ENCODE measurements at regions not wholly inside any gene's neighbourhood (a gene's known extent, or its start where the extent isn't known, plus 50 kb on each side); places are given as distances from the start of the nearest gene placed in this dataset.
A peak's percentile ranks its signal among the peaks of the same experiment; 100 is the strongest.

DNA sequence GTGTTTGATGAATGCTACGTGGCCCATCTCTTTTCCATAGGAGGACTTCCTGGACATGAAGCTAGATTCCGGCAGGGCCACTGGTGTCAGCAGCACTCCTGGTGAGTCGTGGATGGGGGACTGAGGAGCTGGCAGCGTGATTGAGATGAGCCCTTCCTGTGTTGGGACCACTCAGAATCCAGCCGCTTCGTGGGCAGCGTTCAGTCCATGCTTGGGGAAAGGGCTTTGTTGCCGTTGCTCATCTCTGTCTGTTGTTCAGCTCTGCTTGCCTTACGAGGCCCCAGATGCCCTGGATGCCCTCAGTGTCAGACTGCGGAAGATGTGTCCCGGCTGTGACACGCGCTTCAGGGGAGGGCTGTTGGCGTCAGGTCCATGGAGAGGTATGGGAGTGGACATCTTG lies 127.1 kb upstream of the RTL1 start:
- H3K27ac Mint-ChIP-seq, result no peak overlapping the region
- no peaks in the 10 kb centered on the region for H3K36me3 Mint-ChIP-seq
- no peak for ATAC-seq
- peaks cover 0 to 4% (median 0%) of the 10 kb centered on the region in 5 donors for H3K27me3 Mint-ChIP-seq
- peaks cover 0 to 1% (median 0%) of the 10 kb centered on the region in 4 donors for H3K4me1 Mint-ChIP-seq
- no peak overlapping the region for H3K4me3 Mint-ChIP-seq
- POLR2A ChIA-PET, result no interaction called here
- no peaks in the 10 kb centered on the region for H3K9me3 Mint-ChIP-seq
- DNase-seq, result peak in 1 of 10 donors; percentile 51

DNA sequence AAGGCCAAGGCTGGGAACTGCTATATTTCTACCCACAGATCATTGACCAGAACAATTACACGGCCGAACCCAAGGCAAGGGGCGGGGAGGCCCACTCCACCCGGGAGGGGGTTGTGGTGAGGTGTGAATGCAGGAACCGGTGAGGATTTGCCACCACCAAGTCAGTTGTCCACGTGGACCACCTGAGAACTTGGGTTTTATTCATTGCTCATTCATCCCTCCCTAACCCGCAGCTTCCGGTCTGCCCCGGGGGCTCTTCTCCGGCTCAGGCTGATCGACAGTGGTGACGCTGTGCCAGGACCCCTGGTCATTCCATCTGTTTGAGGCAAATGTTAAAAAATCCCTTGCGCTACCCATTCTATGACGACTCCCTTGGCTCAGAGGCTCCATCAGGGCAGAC lies 127.7 kb upstream of the RTL1 start:
- DNase-seq (peak in 1 of 10 donors; percentile 35), ATAC-seq (no peak)
- Mint-ChIP-seq H3K4me3 (no peak overlapping the region), H3K9me3 (no peaks in the 10 kb centered on the region), H3K27ac (no peak overlapping the region), H3K36me3 (no peaks in the 10 kb centered on the region), H3K4me1 (peaks cover 0 to 2% (median 0%) of the 10 kb centered on the region in 4 donors), H3K27me3 (peaks cover 0 to 5% (median under 1%) of the 10 kb centered on the region in 5 donors)
- POLR2A ChIA-PET, result no interaction called here

DNA sequence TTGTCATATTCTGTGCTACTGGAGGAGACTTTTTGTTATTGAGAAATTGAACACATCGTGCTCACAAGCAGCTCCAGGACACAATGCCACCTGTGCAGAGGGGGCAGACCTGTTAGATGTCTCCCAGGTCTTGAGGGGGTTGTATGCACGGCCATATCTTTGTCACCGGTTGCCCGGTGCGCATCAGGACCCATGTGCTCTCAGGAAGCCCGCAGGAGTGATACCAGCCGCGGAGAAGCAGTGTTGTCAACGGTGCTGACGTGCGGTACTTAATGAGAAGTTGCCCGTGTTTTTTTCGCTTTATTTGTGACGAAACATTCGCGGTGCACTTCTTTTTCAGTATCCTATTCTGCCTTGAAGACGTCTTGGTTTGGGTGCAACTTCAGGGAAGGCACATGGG lies 128.2 kb upstream of the RTL1 start:
- POLR2A ChIA-PET, result no interaction called here
- Mint-ChIP-seq H3K27ac (no peak overlapping the region), H3K36me3 (no peaks in the 10 kb centered on the region), H3K4me1 (peaks cover 0 to 3% (median 0%) of the 10 kb centered on the region in 4 donors), H3K27me3 (peaks cover 0 to 7% (median 1%) of the 10 kb centered on the region in 5 donors), H3K4me3 (no peak overlapping the region), H3K9me3 (no peaks in the 10 kb centered on the region)
- ATAC-seq (no peak), DNase-seq (peak in 1 of 10 donors; percentile 8)

DNA sequence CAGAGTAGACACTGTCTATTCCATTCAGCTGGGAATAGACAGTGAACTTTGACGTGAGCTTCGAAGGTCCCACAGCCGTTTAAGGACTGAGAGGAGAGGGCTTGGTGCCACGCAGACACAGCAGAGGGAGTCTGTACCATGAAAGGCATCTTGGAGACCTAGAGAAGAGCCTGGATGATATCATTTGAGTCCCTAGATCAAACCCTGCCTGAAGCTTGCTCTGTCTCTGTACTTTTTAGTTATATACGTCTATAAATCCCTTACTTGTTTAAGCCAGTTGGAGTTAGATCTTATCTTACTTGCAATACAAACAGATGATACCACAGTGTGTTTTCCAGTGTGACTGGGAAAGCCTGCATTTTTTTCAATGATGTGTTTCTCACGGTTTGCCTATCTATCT lies 128.9 kb upstream of the RTL1 start:
- Mint-ChIP-seq H3K9me3 (no peaks in the 10 kb centered on the region), H3K4me1 (peaks cover 0 to 3% (median 0%) of the 10 kb centered on the region in 4 donors)
- DNase-seq, result no peak

DNA sequence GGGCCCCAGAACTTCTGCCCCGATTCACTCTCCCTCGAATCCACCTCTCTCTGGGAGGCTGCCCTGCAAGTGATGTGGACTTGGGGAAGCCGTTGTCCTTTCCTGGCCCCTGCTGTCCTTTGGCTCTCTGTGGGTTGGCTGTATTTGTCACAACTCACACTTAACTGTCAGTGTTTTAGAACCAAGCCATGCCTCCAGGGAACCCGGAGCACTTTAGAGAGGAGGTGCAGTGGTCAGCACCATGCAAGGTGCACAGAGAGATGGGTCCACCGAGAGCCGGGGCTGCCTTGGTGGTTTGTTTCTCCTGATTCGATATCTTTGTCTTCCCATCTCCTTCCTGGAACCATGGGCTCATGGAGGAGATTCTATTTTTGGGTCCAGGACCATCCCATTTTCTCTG lies 129.5 kb upstream of the RTL1 start:
- ATAC-seq, result no peak
- Mint-ChIP-seq H3K36me3 (no peaks in the 10 kb centered on the region), H3K4me1 (peaks cover 0 to 3% (median 0%) of the 10 kb centered on the region in 4 donors), H3K4me3 (no peak overlapping the region), H3K9me3 (no peaks in the 10 kb centered on the region), H3K27me3 (peaks cover 0 to 7% (median 1%) of the 10 kb centered on the region in 5 donors), H3K27ac (no peak overlapping the region)
- POLR2A ChIA-PET, result no interaction called here
- DNase-seq, result peak in 1 of 10 donors; percentile 34

More for the DNA sequence above, 128.9 kb upstream of the RTL1 start:
- no peak overlapping the region for H3K4me3 Mint-ChIP-seq
- POLR2A ChIA-PET, result no interaction called here
- H3K27ac Mint-ChIP-seq, result no peak overlapping the region
- no peaks in the 10 kb centered on the region for H3K36me3 Mint-ChIP-seq
- no peak for ATAC-seq
- peaks cover 0 to 7% (median 1%) of the 10 kb centered on the region in 5 donors for H3K27me3 Mint-ChIP-seq

DNA sequence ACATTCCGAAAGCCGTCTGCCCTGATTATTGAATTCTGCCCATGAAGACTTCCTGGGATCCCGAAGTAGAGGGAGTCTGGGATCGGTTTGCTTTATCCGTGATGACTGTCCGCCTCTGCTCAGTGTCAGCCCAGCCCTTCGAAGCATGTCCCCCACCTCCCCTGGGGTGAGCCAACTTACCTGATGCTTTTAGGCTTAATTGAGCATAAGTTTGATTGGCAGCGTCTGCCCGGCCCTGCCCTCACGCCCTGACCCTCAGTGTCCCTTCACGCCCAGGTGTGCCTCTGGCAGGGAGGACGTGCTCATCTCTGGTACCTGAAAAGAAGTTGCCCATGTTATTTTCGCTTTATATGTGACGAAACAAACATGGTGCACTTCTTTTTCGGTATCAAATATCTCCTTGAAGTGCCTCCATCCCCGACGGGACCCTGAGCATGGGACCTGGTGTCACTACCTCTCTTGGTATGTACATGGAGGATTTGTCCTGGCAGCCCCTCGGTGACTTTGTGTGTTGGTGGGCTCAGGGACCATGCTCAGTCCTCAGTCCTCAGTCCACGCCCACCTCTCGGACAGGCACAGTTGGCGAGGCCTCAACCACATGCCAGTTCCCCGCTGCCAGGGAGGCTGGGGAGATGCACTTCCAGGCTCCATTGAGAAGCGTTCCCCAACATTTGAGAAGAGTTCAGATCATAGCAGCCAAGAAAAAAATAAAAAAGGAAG lies 130.1 kb upstream of the RTL1 start:
- Mint-ChIP-seq H3K4me1 (peaks cover 0 to 3% (median 0%) of the 10 kb centered on the region in 4 donors), H3K27me3 (peaks cover 0 to 7% (median 1%) of the 10 kb centered on the region in 5 donors), H3K36me3 (no peaks in the 10 kb centered on the region), H3K9me3 (no peaks in the 10 kb centered on the region), H3K27ac (no peak overlapping the region), H3K4me3 (no peak overlapping the region)
- POLR2A ChIA-PET, result no interaction called here
- no peak for ATAC-seq
- DNase-seq, result peak in 1 of 10 donors; percentile 48

DNA sequence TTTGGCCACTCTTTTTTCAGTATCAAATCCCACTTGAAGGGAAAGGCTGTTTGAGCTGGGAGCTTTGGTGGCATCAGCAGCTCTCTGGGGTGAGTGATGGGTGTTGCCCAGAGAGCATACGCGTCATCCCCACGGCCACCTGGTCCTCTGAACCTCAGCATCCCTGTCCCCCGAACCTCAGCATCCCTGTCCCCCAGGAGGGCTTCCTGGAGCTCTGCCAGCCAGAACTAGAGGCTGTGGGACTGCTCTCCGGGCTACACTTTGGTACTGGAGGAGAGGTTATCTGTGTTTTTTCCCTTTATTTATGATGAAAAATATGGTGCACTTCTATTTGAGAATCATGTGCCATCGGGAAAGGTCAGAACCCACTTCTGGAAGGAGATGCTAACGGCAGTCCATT lies 131.5 kb upstream of the RTL1 start:
- POLR2A ChIA-PET, result no interaction called here
- Mint-ChIP-seq H3K27me3 (peaks cover 0 to 7% (median 1%) of the 10 kb centered on the region in 5 donors), H3K36me3 (no peaks in the 10 kb centered on the region), H3K27ac (peak overlapping the region in 1 of 10 donors; percentile 71), H3K4me1 (peaks cover 0 to 3% (median 0%) of the 10 kb centered on the region in 4 donors), H3K9me3 (no peaks in the 10 kb centered on the region), H3K4me3 (no peak overlapping the region)
- peak in 1 of 10 donors; percentile 46 for DNase-seq
- ATAC-seq, result no peak

DNA sequence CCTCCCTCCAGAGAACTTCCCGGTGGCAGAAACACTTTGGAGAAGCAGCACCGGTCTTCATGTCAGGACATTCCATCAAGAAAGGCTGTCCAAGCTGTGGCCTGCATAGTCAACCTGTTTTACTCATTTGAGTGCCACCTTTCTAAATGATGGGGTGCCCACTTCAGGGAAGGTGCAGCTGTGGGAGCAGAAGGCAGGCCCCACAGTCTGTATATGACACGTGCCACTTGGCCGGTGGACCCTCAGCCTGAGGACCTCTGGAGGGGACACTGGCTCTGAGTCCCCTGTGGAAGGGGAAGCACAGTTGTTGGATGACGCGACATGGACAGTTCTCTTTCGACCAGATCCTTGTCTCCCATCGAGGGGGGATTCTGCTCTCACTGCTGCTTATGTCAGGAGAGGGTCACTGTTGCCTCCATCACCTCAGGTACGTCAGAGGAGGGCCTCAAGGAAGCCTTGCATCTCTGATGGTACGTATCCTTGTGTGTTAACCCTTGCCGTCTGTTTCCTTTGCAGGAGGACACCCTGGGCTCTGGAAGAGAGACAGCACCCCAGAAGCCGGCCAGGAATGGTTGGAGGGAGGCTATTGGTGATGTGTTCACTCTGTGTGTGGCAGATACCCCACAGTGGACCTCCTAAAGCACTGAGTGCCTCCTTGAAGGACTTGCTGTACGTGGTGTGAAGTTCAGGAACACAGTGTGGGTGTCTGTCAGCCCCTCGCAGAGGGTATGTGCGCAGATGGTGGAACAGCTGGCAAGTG lies 132.1 kb upstream of the RTL1 start:
- Mint-ChIP-seq H3K4me3 (no peak overlapping the region), H3K9me3 (no peaks in the 10 kb centered on the region), H3K27ac (peak overlapping the region in 1 of 10 donors; percentile 71), H3K36me3 (no peaks in the 10 kb centered on the region), H3K27me3 (peaks cover 0 to 7% (median 1%) of the 10 kb centered on the region in 5 donors), H3K4me1 (peaks cover 0 to 3% (median 0%) of the 10 kb centered on the region in 4 donors)
- POLR2A ChIA-PET, result no interaction called here
- DNase-seq (peak in 1 of 10 donors; percentile 45), ATAC-seq (no peak)

DNA sequence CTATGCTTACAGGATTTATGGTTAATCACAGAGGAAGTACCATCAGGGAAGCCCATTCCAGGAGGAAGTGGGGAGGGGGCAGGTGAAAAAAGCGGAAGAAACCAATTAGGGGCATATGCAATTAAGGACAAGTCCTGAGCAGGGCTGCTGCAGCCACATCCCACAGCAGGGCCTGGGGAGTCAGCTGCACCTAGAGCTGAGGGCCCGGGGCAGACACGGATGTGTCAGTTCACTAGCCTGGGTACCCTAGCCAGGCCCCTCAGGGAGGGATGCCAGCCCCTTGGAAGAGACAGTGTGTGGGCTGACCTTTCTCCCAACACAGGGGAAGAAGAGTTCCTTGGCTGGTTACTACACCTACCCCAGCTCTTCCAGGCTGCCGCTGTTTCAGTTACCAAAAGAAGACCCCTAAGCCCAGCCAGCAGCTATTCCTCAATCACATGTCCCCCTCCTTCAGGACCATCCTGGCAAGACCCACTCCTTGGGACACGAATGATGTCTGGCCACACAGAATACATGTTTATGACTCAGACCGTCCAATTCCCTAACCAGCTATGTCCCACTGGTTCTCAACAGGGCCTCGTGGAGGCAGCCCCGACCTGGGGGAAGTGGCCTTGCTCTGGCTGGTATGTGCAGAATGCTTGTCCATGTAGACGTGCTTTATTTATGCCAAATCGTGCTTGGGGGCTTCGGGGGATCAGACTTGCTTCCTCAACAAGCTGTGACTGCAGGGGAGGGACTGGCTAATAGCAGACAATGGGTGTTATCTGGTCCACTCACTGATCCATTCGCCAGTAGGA lies 133.7 kb upstream of the RTL1 start:
- peak overlapping the region in 1 of 10 donors; percentile 40 for H3K27ac Mint-ChIP-seq
- H3K36me3 Mint-ChIP-seq, result no peaks in the 10 kb centered on the region
- no peak overlapping the region for H3K4me3 Mint-ChIP-seq
- POLR2A ChIA-PET, result no interaction called here
- peaks cover 0 to 3% (median 0%) of the 10 kb centered on the region in 4 donors for H3K4me1 Mint-ChIP-seq
- ATAC-seq (no peak), DNase-seq (peak in 1 of 10 donors; percentile 36)
- H3K9me3 Mint-ChIP-seq, result no peaks in the 10 kb centered on the region
- H3K27me3 Mint-ChIP-seq, result peaks cover 0 to 7% (median 1%) of the 10 kb centered on the region in 5 donors

DNA sequence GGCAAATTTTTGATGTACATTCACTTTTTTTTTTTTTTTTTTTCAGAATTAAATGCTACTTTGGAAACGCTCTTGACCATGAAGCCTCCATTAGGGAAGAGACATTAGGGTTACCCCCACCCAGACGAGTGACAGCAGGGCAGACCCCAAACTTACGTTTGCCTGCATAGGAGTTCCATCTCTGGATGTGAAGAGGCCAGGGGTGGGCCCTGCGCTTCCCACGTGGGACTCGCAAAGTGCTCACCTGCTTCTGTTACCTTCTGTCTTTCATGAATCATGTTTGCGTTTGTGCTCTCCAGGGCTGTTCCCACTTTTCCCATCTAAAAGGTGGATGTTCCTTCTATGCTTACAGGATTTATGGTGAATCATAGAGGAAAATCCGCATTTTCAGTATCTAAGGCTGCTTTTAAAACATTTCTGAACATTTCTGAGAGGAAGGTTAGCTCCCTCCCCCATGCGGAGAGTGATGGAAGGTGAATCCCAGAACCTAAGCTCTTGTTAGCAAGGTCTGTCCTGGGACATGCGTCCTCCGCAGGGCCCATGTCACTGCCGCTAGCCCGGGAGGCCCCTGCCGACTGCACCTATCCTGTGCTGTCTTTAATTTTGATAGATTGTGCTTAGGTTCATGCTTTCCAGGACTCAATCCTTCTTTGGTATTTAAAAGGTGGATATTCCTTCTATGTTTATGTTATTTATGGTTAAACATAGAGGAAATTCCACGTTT lies 135.7 kb upstream of the RTL1 start:
- DNase-seq (peak in 1 of 10 donors; percentile 24), ATAC-seq (no peak)
- Mint-ChIP-seq H3K36me3 (no peaks in the 10 kb centered on the region), H3K4me3 (no peak overlapping the region), H3K27me3 (peaks cover 0 to 3% (median 1%) of the 10 kb centered on the region in 5 donors), H3K9me3 (no peaks in the 10 kb centered on the region), H3K4me1 (peaks cover 0 to 2% (median 0%) of the 10 kb centered on the region in 4 donors), H3K27ac (no peak overlapping the region)
- POLR2A ChIA-PET, result no interaction called here

DNA sequence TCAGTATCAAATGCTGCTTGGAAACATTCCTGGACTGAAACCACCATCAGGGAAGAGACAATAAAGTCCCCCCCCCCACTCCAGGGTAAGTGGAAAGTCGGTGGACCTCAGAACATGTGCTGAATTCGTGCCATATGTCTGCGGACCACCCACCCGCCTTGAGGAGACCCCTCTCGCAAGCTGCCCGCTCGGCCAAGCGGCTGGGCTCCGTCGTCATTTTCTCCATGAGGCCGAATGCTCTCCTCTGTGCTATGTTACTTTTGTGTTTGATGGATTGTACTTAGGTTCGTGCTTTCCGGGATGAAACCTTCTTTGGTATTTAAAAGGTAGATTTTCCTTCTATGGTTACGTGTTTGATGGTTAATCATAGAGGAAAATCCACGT lies 136.2 kb upstream of the RTL1 start:
- POLR2A ChIA-PET, result no interaction called here
- H3K36me3 Mint-ChIP-seq, result no peaks in the 10 kb centered on the region

More for the DNA sequence above, 136.2 kb upstream of the RTL1 start:
- Mint-ChIP-seq H3K27me3 (peaks cover 0 to 3% (median 1%) of the 10 kb centered on the region in 5 donors), H3K27ac (no peak overlapping the region), H3K4me3 (no peak overlapping the region), H3K9me3 (no peaks in the 10 kb centered on the region), H3K4me1 (peaks cover 0 to 2% (median 0%) of the 10 kb centered on the region in 4 donors)
- no peak for ATAC-seq
- peak in 1 of 10 donors; percentile 36 for DNase-seq

Measured in naive thymus-derived CD8-positive, alpha-beta T cell (primary cell).